HepG2 (cell line): ENCODE measurements at regions not wholly inside any gene's neighbourhood (a gene's known extent, or its start where the extent isn't known, plus 50 kb on each side); places are given as distances from the start of the nearest gene placed in this dataset.

ENCODE experiments used
- ATAC-seq: fragments of 200-7000 bp; cut with Tn5 transposase; 3 replicates; pipeline ENCODE4 v1.9.1; 2020; ENCODE audit warnings: mild to moderate bottlenecking, moderate library complexity
- BruUV-seq: library from RNA; stranded (reverse); fragments of 400-500 nt; replicated peaks from 2 replicates; lab custom pipeline; 2021; lab: Mats Ljungman, UMichigan
- CTCF ChIA-PET: fragments of 300-600 bp; formaldehyde crosslinking; extraction: SDS; loops from one replicate; lab custom pipeline; 2021; ENCODE audit warnings: low total read pairs, inconsistent platforms, low intra/inter-chr PET ratio; lab: Yijun Ruan, JAX
- POLR2A ChIA-PET: fragments of 350-600 bp; sonication (Branson Sonifier 250); formaldehyde crosslinking; loops from one replicate; lab custom pipeline; 2020; ENCODE audit warnings: antibody characterized with exemption, inconsistent platforms; lab: Yijun Ruan, JAX
- DNase-seq: peaks from one replicate; pipeline ENCODE4 v3.0.0-alpha.2; 2015; ENCODE audit warnings: low spot score
- FAIRE-seq: peaks from 3 replicates; lab custom pipeline; 2011; peaks lifted over from hg19 to GRCh38; lab: Jason Lieb, UNC
- H2AFZ ChIP-seq: one replicate; pipeline ENCODE4 v1.6.1; 2011; ENCODE audit warnings: low read length, inconsistent platforms
- H3K27ac ChIP-seq: fragments of 300-600 bp; 3 replicates; pipeline ENCODE4 v1.8.0; 2011; ENCODE audit warnings: mixed run types, mild to moderate bottlenecking, mixed read lengths, low read length, inconsistent platforms; ENCODE audit not compliant: insufficient read depth; ENCODE audit errors: extremely low read length
- H3K27me3 ChIP-seq, 2 experiments: fragments of 200-600 bp in 1 of 2; 2 replicates in 1 of 2; 3 replicates in 1 of 2; pipeline versions ENCODE4 v1.6.0 to v1.8.0; 2011; ENCODE audit warnings: low read length in 2 of 2, mild to moderate bottlenecking in 2 of 2, moderate library complexity in 2 of 2, inconsistent platforms in 1 of 2; ENCODE audit not compliant: insufficient read depth in 2 of 2, control insufficient read depth in 1 of 2
- H3K36me3 ChIP-seq, 2 experiments: fragments of 200-600 bp in 1 of 2; replicated peaks in 1 of 2; 2 replicates in 1 of 2; 3 replicates in 1 of 2; pipeline versions ENCODE4 v1.5.1 to v1.8.0; 2011; ENCODE audit warnings: low read length in 2 of 2, inconsistent platforms in 1 of 2; ENCODE audit not compliant: insufficient read depth in 2 of 2, control insufficient read depth in 1 of 2
- H3K4me1 ChIP-seq: 2 replicates; pipeline ENCODE4 v1.5.1; 2012; ENCODE audit warnings: low read length, inconsistent platforms; ENCODE audit not compliant: insufficient read depth
- H3K4me2 ChIP-seq: 2 replicates; pipeline ENCODE4 v1.6.0; 2011; ENCODE audit warnings: low read depth, low read length, inconsistent platforms
- H3K4me3 ChIP-seq, 3 experiments: fragments of 200-600 bp in 1 of 3; sonication (generic), shearing (Covaris generic) in 1 of 3; replicated peaks in 1 of 3; 2 replicates each; pipeline ENCODE4 v1.5.1; 2011 to 2016; ENCODE audit warnings: low read length in 3 of 3, inconsistent platforms in 2 of 3, low read depth in 2 of 3, mild to moderate bottlenecking in 2 of 3, control low read depth in 1 of 3, mixed read lengths in 1 of 3; ENCODE audit not compliant: insufficient read depth in 1 of 3
- H3K79me2 ChIP-seq: one replicate; pipeline ENCODE4 v1.6.1; 2011; ENCODE audit warnings: low read length, inconsistent platforms; ENCODE audit not compliant: insufficient read depth
- H3K9ac ChIP-seq: 2 replicates; pipeline ENCODE4 v1.6.0; 2011; ENCODE audit warnings: mild to moderate bottlenecking, low read depth, low read length, inconsistent platforms; ENCODE audit not compliant: insufficient read depth
- H3K9me3 ChIP-seq: 2 replicates; pipeline ENCODE4 v1.5.1; 2012; ENCODE audit warnings: mild to moderate bottlenecking, low read length
- H4K20me1 ChIP-seq: 2 replicates; pipeline ENCODE4 v1.6.0; 2011; ENCODE audit warnings: inconsistent platforms, mild to moderate bottlenecking, low read length, moderate library complexity; ENCODE audit not compliant: insufficient read depth
- SETDB1 ChIP-seq: sonication (generic); formaldehyde crosslinking; IDR thresholded peaks from 2 replicates; pipeline ENCODE4 v1.5.1; 2020; ENCODE audit warnings: missing genetic modification reagents, mild to moderate bottlenecking, borderline replicate concordance
- STAT5B ChIP-seq: sonication (generic); formaldehyde crosslinking; IDR thresholded peaks from 2 replicates; pipeline ENCODE4 v1.4.0; 2020; ENCODE audit warnings: missing genetic modification reagents
- ZC3H4 ChIP-seq: sonication (generic); formaldehyde crosslinking; IDR thresholded peaks from 2 replicates; pipeline ENCODE4 v1.4.0; 2020; ENCODE audit warnings: missing genetic modification reagents, borderline replicate concordance
- ZNF589 ChIP-seq: sonication (generic); formaldehyde crosslinking; conservative IDR thresholded peaks from 2 replicates; pipeline ENCODE4 v1.8.0; 2022; ENCODE audit warnings: mild to moderate bottlenecking, moderate library complexity, missing genetic modification reagents
- WGBS: methylation state at CpG from one replicate; pipeline ENCODE4 v1.1.6; 2017; ENCODE audit warnings: low lambda C conversion rate; 5-methylcytosine and 5-hydroxymethylcytosine counted together
- in situ Hi-C: cut with HindIII; loops from 2 replicates; pipeline ENCODE4 v1.10.0; 2017; ENCODE audit warnings: low pct_unique_long_range_greater_than_20kb; ENCODE audit not compliant: extremely low pct_ligation_motif_present
- intact Hi-C: fragments of 100-400 bp; cut with micrococcal nuclease; formaldehyde crosslinking; loops from one replicate; pipeline ENCODE4 v1.10.0; 2022; ENCODE audit not compliant: unreplicated experiment
- TF ChIP-seq, protein P1 (sequence below): sonication (generic); formaldehyde crosslinking; conservative IDR thresholded peaks from 2 replicates; pipeline ENCODE4 v1.4.0; 2020; ENCODE audit warnings: missing genetic modification reagents
- TF ChIP-seq, protein P2 (sequence below): IDR thresholded peaks from 2 replicates; pipeline ENCODE4 v1.6.1; 2018; ENCODE audit warnings: missing genetic modification reagents
- TF ChIP-seq, protein P3 (sequence below): sonication (generic); formaldehyde crosslinking; IDR thresholded peaks from 2 replicates; pipeline ENCODE4 v1.4.0; 2020; ENCODE audit warnings: missing genetic modification reagents
- TF ChIP-seq, protein P4 (sequence below): IDR thresholded peaks from 2 replicates; pipeline ENCODE4 v1.6.1; 2016; ENCODE audit warnings: low read depth, borderline replicate concordance

DNA sequence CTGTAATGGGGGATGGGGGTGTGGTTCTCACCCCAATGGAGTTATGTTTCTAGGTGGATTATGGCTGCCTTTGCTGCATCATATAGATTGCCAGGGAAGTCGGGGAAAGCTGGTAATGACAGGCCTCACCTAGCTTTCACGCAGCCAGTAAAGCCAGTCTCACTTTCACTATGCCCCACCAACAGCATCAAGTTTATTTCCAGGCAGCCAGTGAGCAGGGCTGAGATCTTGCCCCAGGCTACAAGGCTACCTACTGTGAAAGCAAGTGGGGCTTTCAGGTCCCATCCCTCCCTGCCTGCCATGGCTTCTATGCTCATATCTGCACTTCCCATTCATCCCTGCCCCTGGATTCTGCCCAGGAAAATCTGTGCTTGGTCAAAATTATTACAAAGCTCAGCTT is 61.7 kb upstream of the NXPH1 start:
- WGBS: 0% methylated on average over 2 of the region's 2 CpGs
- Histone ChIP-seq H3K4me1 (no peaks in the 10 kb centered on the region), H3K4me3 (no peak overlapping the region), H3K9me3 (no peaks in the 10 kb centered on the region), H3K36me3 (no peaks in the 10 kb centered on the region), H3K79me2 (no peaks in the 10 kb centered on the region), H3K27me3 (no peaks in the 10 kb centered on the region), H3K4me2 (no peak overlapping the region), H4K20me1 (no peaks in the 10 kb centered on the region), H3K9ac (no peak overlapping the region), H3K27ac (no peak overlapping the region), H2AFZ (no peak overlapping the region)
- no TSS peak for BruUV-seq
- intact Hi-C loops (no loop called here), in situ Hi-C loops (no loop called here)
- TF ChIP-seq ZNF589 (CRISPR knock-in tag): no peak
- TF ChIP-seq, protein P1, sequence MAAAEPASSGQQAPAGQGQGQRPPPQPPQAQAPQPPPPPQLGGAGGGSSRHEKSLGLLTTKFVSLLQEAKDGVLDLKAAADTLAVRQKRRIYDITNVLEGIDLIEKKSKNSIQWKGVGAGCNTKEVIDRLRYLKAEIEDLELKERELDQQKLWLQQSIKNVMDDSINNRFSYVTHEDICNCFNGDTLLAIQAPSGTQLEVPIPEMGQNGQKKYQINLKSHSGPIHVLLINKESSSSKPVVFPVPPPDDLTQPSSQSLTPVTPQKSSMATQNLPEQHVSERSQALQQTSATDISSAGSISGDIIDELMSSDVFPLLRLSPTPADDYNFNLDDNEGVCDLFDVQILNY (CRISPR knock-in tag): no peak
- TF ChIP-seq, protein P2, sequence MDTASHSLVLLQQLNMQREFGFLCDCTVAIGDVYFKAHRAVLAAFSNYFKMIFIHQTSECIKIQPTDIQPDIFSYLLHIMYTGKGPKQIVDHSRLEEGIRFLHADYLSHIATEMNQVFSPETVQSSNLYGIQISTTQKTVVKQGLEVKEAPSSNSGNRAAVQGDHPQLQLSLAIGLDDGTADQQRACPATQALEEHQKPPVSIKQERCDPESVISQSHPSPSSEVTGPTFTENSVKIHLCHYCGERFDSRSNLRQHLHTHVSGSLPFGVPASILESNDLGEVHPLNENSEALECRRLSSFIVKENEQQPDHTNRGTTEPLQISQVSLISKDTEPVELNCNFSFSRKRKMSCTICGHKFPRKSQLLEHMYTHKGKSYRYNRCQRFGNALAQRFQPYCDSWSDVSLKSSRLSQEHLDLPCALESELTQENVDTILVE (CRISPR knock-in tag): no peak
- TF ChIP-seq ZC3H4: no peak
- TF ChIP-seq STAT5B (CRISPR knock-in tag): no peak
- TF ChIP-seq, protein P3, sequence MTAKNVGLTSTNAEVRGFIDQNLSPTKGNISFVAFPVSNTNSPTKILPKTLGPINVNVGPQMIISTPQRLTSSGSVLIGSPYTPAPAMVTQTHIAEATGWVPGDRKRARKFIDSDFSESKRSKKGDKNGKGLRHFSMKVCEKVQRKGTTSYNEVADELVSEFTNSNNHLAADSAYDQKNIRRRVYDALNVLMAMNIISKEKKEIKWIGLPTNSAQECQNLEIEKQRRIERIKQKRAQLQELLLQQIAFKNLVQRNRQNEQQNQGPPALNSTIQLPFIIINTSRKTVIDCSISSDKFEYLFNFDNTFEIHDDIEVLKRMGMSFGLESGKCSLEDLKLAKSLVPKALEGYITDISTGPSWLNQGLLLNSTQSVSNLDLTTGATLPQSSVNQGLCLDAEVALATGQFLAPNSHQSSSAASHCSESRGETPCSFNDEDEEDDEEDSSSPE (CRISPR knock-in tag): no peak
- TF ChIP-seq, protein P4, sequence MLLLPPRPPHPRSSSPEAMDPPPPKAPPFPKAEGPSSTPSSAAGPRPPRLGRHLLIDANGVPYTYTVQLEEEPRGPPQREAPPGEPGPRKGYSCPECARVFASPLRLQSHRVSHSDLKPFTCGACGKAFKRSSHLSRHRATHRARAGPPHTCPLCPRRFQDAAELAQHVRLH (CRISPR knock-in tag): no peak
- TF ChIP-seq SETDB1 (CRISPR knock-in tag): no peak
- CTCF ChIA-PET: no interaction called here
- DNase-seq (no peak), FAIRE-seq (no peak), ATAC-seq (no peak)
- POLR2A ChIA-PET: no interaction called here
